ENCODE measurements at regions not wholly inside any gene's neighbourhood (a gene's known extent, or its start where the extent isn't known, plus 50 kb on each side); places are given as distances from the start of the nearest gene placed in this dataset.

GRCh38 chr10:47156873-47157272, 143.1 kb upstream of the GDF10 start:
- 73 to 74% methylated on average over 4 of the region's 4 CpGs for WGBS, 2 donors
- intact Hi-C loops (cut with DNase I): no loop called here

DNA sequence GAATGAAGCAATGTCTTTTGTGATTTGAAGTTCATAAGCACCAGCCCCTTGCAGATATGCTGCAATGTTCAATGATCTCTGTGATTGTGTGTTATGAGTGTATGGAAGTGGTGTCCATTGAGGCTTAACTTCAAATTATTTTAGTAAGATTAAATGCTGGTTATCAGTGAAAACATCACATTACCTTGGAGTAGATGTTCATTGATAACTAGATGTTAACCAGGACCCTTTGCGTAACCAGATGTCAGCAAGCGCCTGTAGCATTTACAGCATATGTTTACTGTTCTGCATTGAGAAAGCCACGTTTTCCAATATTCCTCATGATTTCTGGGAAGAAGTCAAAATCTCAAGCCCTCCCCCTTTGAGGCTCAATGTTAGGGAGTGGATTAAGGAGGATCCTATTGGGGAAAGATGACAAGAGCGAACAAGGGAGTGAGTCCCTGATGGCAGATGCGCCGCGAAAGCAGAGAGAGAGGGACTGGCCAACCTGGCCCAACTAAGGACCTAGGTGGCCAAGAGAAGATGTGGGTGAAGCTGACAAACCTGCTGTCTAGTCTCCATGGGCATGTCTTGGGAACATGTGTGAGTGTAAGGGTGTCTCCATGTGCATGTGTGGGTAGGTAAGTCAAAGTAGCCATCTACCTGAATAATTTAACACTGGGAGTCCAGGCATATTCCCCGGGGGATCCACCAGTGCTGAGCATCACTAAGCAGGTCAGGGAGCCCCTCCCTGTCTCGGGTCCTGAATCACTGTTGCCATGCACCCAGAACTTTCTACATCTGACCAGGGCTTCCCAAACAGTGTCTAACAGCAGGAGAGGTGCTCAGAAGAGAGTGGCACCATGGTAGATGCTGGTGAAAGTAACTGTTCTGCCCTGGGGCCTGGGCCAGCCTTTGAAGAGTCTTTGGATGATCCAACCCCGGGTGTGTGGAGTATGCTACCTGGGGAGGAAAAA, 141.6 kb upstream of the GDF10 start:
- TF ChIP-seq, protein P1, sequence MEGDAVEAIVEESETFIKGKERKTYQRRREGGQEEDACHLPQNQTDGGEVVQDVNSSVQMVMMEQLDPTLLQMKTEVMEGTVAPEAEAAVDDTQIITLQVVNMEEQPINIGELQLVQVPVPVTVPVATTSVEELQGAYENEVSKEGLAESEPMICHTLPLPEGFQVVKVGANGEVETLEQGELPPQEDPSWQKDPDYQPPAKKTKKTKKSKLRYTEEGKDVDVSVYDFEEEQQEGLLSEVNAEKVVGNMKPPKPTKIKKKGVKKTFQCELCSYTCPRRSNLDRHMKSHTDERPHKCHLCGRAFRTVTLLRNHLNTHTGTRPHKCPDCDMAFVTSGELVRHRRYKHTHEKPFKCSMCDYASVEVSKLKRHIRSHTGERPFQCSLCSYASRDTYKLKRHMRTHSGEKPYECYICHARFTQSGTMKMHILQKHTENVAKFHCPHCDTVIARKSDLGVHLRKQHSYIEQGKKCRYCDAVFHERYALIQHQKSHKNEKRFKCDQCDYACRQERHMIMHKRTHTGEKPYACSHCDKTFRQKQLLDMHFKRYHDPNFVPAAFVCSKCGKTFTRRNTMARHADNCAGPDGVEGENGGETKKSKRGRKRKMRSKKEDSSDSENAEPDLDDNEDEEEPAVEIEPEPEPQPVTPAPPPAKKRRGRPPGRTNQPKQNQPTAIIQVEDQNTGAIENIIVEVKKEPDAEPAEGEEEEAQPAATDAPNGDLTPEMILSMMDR (IDR thresholded peaks at IDR 0.05): no peak
- Histone ChIP-seq H3K27me3 (peaks cover 0 to 8% (median 5%) of the 10 kb centered on the region in 7 donors), H3K9me3 (peaks cover 0 to 22% (median 13%) of the 10 kb centered on the region in 11 donors), H3K27ac (no peak overlapping the region), H3K36me3 (no peaks in the 10 kb centered on the region), H3K4me3 (no peak overlapping the region), H3K4me1 (peaks cover 0 to 4% (median 0%) of the 10 kb centered on the region in 9 donors)
- ATAC-seq (no peak), DNase-seq (no peak)
- 87 to 88% methylated on average over 10 of the region's 10 CpGs for WGBS, 2 donors
- intact Hi-C loops (cut with DNase I): no loop called here

More at GRCh38 chr10:47156873-47157272, 143.1 kb upstream of the GDF10 start:
- TF ChIP-seq, protein P1 (IDR thresholded peaks at IDR 0.05): no peak
- Histone ChIP-seq H3K36me3 (no peaks in the 10 kb centered on the region), H3K4me1 (peaks cover 0 to 4% (median 0%) of the 10 kb centered on the region in 9 donors), H3K27ac (no peak overlapping the region), H3K27me3 (peaks cover 0 to 8% (median 0%) of the 10 kb centered on the region in 7 donors), H3K4me3 (no peak overlapping the region), H3K9me3 (peaks cover 0 to 22% (median 13%) of the 10 kb centered on the region in 11 donors)
- no peak for DNase-seq
- ATAC-seq: no peak

GRCh38 chr10:47159361-47160260, 140.4 kb upstream of the GDF10 start:
- Histone ChIP-seq H3K4me1 (peaks cover 0 to 6% (median 0%) of the 10 kb centered on the region in 9 donors), H3K27ac (no peak overlapping the region), H3K36me3 (no peaks in the 10 kb centered on the region), H3K4me3 (no peak overlapping the region), H3K9me3 (peaks cover 0 to 14% (median 9%) of the 10 kb centered on the region in 11 donors), H3K27me3 (peaks cover 0 to 17% (median 7%) of the 10 kb centered on the region in 7 donors)
- WGBS, 2 donors: 81 to 92% methylated on average over 7 of the region's 7 CpGs
- ATAC-seq (no peak), DNase-seq (no peak)
- TF ChIP-seq, protein P1 (IDR thresholded peaks at IDR 0.05): no peak
- intact Hi-C loops (cut with DNase I): no loop called here
